HG03095 (cell line): ENCODE measurements at regions not wholly inside any gene's neighbourhood (a gene's known extent, or its start where the extent isn't known, plus 50 kb on each side); places are given as distances from the start of the nearest gene placed in this dataset.
"Not testable (repeated sequence)": the region's sequence is repeated elsewhere in the genome, so short reads cannot be mapped to it uniquely, and the experiment has no call there.

Experiments used
- ATAC-seq: cut with Tn5 transposase; IDR thresholded peaks from one replicate; pipeline ENCODE4 v1.9.1; 2021; ENCODE audit warnings: moderate library complexity; ENCODE audit not compliant: unreplicated experiment

DNA sequence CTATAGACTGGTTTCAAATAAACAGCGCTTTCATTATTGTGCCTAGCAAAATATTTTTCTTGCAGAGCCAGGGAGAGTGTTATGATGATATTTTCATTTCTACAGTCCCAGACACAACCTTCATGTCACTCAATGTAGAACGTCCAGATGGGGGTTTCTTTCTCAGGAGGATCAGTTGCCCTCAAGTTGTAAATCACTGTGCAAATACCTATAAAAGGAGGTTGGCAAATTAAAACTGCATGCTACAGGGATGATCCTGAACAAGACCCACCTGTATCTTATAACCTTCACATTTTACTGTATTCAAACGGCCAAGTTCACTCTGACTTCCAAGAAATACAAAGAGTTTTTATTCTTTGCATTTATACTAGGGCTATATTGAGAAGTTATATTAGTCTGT is 486.0 kb downstream of the EDEM1 start:
- no peak for ATAC-seq

DNA sequence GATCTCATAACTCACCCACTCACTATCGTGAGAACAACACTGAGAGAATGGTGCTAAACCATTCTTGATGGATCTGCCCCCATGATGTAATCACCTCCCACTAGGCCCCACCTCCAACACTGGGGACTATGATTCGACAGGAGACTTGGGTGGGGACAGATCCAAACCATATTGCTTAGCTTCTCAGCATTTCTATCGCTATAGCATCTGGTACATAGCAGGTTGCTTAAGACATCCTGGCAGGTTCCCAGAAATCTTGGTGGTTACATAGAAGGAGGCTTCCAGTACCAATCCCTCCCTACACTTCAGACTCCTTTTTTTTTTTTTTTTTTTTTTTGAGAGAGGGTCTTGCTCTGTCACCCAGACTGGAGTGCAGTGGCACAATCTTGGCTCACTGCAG is 487.8 kb downstream of the EDEM1 start:
- ATAC-seq: no peak

DNA sequence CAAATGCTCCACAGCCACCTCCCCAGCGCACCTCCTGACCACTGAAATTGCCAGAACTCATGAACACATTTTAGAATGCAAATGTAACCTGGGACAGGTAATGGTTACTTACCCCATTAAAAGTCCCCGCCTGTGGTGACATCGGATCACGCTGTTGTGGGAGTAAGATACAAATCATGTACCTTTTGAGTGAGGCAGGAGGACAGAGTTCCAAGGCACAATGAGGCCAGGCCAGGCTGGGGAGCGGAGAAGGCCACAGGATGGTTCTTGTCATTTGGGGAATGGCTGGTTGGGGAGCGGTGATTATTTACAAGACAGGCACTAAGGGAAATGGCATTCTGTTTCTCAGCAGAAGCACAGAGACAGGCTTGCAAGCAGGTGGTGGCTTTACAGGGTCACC is 490.0 kb downstream of the EDEM1 start:
- no peak for ATAC-seq

DNA sequence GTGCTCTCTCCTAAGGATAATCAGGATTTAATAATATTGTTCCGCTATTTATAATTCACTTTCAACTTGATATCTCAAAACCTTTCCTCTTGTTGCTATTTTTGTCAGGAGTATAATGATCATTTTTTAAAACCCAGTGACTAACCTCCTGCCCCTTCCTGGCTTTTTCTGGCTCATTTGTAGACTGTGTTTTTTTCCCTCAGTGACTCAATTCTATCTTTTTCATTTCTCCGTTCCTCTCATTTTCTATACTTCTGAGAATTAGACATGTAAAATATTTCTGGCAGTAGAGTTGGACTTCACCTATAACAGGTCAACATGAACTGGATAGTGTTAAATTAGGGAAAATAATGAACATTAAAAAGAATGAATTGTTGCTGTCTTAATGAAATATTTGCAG is 490.7 kb downstream of the EDEM1 start:
- no peak for ATAC-seq

DNA sequence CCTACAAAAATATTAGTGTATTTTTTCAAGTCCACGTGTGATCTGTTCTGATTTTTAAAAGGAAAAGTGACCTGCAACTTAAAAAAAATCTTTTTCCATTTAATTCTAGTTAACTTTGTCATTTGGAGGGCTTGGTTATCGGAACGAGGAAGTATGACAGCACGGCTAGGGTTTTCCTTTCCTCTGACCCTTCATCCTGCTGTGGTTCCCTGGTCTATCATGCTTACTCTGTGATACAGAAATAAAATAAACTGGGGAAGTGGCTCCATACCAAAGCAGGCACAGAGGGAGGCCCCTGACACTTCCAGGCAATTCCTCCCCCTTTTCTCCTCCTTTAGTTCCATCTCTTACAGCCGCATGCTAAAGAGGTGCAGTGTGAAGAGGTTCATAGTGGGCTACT is 491.3 kb downstream of the EDEM1 start:
- ATAC-seq: no peak

DNA sequence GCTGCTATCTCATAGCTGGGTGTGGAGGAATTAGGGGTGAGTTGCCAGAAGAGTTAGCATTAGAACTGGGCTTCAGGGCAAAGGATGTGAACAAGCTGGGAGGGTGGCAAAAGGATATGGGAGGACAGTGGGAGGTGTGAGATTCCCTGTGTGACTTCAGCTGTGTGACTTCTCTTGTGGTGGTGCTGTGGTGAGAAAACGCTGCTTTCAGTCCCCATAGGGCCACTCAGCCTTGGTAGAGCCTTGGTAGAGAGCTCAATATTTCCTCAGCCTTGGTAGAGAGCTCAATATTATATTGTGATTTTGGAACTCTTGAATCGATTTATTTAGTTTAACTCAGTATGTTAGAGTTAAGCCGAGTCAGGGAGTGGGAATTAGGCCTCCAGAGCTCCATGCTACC is 499.7 kb downstream of the EDEM1 start:
- no peak for ATAC-seq

DNA sequence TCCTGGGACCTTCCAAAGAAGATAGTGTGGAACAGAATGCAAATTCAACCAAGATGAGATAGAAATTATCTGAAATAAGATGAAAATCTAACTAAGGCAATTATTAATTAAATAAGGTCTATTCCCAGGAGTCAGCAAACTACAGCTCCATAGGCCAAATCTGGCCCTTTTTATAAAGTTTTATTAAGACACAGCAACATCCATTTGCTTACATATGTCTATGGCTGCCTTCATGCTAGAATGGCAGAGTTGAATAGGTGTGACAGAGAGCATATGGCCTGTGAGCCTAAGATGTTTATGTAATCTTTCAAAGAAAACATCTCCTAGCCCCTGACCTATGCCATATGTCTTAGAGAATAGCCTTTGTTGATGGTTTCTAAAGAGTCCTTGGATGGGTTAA is 503.0 kb downstream of the EDEM1 start:
- no peak for ATAC-seq

DNA sequence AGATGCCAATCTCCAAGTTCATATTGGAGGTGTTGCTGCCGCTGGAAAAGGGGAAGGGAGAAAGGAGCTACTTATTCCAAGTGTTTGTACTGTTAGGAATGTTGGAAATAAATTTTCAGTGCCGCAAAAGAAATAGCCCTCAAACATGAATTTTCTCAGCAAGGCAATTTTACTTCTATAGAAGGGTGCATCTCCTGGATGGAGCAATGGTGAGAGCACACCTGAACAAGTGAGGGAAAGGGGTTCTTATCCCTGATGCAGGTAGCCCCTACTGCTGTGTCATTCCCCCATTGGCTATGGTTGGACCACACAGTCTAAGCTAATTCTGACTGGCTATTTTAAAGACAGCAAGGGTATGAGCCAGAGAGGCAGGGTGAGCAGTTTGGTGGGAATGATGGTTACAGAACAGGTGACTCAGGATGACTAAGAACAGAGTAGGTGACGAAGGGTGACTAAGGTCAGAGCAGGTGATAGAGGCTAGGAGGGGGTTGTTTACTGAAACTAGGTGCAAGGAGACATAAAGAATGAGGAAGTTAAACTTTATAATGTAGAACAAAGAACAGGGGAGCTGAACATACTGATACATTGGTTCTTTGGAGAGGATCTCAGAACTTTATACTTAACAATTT is 503.5 kb downstream of the EDEM1 start:
- ATAC-seq: no peak

DNA sequence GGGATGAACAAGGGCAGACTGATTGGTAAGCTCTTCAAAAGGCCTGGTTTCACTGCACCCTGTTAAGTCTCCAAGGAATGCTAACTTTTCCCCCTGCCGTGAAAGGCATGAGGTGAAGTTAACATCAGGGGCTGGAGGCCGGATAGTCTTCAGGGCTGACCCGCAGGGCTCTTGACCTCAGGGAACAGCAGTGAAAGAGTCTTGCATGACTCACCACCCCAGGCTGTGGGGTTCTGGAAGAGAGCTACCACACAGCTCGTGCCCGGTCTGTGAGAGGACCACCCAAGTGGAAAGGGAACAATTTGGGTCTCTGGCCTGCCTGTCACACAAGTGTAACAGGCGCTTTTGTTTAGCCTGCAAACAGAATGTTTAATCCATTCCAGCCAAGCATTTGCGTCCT is 504.9 kb downstream of the EDEM1 start:
- ATAC-seq: no peak

DNA sequence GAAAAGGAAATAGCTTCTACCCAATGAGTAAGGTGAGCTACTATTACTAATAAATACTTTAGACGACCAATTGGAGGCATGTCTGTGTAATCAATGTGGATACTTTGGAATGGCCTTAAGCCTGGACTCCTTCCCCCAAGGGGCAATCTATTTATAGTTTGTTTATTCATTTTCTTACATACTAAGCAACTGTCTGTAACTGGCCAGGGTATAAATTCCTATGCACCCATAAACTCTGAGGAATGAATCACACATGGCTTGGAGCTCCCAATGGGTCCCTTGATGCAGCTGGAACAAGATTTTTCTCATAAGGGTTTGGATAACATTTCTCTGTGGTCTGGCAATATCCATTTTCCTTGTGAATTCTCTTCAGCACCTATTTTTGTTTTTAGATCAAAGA is 506.8 kb downstream of the EDEM1 start:
- ATAC-seq: no peak

DNA sequence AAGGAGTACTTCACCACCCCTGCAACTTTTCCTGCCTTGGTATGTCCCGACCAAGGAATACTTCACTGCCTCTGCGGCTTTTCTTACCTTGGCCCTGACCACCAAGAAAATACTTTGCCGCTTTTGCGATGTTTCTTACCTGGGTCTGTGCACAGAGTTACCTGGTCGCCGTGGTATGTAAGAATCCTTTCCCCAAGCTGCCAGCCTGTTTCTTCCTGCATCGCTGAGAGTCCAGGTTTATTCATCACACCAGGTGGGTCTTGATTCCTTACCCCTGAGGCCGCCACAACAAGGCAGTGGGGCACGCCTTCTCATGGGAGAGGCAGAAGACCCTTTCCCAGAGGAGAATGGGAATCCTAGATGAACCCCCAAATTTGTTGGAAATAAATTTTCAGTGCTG is 511.3 kb downstream of the EDEM1 start:
- no peak for ATAC-seq

DNA sequence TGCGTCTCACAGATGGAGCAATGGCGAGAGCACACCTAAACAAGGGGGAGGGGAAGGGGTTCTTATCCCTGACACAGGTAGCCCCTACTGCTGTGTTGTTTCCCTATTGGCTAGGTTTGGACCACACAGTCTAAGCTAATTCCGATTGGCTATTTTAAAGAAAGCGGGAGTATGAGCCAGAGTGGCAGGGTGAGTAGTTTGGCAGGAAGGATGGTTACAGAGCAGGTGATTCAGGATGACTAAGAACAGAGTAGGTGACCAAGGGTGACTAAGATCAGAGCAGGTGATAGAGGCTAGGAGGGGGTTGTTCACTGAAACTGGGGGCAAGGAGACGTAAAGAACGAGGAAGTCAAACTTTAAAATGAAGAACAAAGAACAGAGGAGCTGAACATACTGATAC is 511.8 kb downstream of the EDEM1 start:
- ATAC-seq: no peak

DNA sequence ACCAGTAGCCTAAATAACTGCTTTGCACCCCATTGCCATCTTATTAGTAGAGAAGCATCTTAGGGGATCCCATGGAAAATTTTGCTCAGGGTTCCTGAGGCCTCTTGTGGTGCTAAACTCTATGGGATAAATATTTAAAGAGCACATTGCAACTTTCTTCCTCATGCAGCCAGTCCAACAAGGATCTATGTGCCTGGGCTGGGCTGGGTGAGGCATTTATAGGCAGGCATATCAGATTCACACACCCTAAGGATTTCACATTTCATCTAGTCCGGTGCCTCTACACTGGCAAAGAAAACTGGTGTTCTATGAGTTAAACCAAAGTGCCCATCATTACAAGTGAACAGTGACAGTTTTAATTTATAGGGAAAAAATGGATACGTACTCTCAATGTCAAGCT is 512.3 kb downstream of the EDEM1 start:
- ATAC-seq: no peak

DNA sequence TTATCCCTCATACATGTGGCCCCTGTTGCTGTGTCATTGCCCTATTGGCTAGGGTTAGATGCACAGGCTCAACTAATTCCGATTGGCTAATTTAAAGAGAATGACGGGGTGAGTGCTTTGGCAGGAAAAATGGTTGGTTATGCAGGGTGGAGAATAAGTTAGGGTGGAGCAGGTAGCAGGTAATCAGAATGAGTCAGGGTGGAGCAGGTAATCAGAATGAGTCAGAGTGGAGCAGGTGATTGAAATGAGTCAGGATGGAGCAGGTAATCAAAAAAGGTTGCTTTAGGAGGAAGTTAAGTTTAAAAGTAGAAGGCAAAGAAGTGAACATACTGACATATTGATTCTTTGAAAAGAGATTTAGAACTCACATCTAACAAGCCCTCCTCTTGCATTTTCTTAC is 513.5 kb downstream of the EDEM1 start:
- not testable (repeated sequence) for ATAC-seq

DNA sequence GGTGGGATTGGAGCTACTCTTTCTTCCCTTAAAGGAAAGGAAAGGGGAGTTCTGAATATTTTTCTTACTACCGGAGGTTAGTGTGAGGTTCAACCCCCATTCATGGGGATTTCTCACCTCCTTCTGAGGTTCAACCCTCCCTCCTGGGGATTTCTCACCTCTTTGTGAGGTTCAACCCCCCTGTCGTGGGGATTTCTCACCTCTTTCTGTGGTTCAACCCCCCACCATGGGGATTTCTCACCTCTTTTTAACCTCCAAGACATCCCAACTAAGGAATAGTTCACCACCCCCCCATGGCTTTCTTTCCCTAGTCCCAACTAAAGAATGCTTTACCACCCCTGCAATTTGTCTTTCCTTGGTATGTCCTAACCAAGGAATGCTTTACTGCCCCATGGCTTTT is 520.3 kb downstream of the EDEM1 start:
- ATAC-seq: no peak

DNA sequence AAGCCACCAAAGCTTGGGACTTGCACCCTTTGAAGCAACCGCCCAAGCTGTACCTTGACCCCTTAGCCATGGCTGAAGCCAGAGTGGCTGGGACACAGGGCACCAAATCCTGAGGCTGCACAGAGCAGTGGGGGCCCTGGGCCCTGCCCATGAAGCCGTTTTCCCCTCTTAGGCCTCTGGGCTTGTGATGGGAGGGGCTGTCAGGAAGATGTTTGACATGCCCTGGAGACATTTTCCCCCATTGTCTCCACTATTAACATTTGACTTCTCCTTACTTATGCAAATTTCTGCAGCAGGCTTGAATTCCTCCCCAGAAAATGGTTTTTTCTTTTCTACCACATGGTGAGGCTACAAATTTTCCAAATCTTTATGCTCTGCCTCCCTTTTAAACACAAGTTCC is 522.2 kb downstream of the EDEM1 start:
- ATAC-seq: no peak

DNA sequence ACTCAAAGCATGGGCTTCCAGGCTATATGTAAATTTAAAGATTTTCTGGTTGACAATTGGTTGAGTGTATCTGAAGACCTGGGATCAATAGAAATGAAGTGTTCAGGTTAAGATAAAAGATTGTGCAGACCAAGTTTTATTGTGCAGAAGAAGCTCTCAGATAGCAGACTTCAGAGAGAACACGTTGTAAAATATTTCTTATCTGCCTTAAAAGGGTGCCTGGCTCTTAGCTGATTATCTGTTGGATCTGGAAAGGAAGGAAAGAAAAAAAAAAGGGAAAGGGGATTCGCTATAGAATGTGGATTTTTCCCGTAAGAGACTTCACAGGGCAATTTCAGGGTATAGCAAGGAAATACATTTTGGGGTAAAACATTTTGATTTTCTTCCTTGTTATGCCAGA is 523.2 kb downstream of the EDEM1 start:
- no peak for ATAC-seq

DNA sequence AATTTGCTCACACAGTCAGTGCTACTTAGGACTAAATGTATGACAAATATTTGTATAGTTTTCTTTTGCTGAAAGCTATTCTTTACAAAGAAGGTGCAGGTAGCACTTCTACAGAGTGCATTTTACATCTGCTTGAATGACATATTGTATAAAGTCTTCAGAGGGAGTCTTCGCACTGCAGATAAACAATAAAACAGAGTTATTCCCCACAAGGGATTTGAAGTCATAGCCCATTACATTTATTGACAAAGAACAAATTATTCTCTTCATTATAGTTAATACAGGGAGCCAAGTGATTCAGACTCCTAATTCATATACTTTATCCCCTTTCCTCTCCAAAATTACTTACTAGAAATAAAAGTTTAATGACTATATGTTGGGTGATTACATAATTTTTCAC is 529.7 kb downstream of the EDEM1 start:
- ATAC-seq: no peak

DNA sequence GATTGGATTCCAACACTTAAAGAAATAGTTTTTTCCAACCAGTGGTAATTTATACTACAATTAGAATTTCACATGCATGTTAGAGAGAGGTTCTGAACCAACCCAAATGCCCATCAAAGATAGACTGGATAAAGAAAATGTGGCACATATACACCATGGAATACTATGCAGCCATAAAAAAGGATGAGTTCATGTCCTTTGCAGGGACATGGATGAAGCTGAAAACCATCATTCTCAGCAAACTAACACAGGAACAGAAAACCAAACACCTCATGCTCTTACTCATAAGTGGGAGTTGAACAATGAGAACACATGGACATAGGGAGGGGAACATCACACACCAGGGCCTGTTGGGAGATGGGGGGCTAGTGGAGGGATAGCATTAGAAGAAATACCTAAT is 532.2 kb downstream of the EDEM1 start:
- ATAC-seq: not testable (repeated sequence)

DNA sequence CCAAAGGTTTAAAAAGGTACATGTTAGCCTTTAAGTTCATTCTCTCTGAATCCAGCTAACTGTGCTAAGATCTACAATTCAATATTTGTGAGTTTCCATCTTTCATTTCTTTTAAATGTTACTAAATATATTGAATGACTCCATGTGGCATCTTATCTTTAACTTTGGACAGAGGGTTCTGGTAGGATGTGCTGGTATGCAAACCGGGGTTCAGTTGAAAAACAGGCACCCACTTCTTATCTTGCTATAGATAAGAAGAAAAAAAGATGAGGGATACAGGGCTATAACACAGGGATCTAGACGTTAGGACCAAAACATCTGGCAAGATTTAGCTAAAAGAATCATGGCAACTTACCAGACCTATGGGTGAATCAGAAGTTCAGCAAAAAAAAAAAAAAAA is 538.3 kb downstream of the EDEM1 start:
- ATAC-seq: no peak

DNA sequence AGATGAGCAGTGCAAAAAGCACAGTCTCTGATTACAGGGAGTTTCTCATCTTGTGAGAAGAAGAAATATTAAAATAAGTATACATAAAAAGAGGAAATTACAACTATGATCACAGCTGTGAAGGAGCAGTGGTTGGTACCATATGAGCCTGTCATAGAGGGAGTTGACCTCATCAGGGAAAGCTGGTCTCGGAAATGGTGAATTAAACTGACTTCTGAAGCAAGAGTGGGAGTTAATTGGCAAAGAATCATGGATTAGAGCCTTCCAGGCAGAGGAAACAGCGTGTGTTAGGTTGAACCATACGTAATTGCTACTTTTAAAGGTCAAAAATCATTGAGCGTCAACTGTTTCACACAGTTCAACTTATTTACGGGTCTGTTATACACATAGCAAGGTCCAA is 539.1 kb downstream of the EDEM1 start:
- ATAC-seq: no peak

DNA sequence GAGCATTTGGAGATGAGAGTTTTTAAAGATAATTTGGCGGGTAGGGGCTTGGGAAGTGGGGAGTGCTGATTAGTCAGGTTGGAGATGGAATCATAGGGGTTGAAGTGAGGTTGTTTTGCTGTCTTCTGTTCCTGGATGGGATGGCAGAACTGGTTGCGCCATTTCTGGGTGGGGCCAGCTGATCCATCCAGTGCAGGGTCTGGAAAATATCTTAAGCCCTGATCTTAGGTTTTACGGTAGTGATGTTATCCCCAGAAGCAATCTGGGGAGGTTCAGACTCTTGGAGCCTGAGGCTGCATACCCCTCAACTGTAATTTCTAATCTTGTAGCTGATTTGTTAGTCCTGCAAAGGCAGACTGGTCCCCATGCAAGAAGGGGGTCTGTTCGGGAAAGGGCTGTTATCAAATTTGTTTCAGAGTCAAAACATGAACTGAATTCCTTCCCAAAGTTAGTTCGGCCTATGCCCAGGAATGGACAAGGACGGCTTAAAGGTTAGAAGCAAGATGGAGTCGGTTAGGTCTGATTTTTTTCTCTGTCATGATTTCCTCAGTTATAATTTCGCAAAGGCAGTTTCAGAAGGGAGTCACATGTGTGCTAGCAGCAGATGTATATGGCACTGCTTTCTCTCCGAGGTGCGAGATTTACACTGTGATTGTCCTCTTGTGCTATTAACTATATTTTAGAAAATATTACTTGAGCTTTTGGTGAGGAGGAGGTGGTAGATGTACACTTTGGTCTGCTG is 540.4 kb downstream of the EDEM1 start:
- ATAC-seq: no peak

DNA sequence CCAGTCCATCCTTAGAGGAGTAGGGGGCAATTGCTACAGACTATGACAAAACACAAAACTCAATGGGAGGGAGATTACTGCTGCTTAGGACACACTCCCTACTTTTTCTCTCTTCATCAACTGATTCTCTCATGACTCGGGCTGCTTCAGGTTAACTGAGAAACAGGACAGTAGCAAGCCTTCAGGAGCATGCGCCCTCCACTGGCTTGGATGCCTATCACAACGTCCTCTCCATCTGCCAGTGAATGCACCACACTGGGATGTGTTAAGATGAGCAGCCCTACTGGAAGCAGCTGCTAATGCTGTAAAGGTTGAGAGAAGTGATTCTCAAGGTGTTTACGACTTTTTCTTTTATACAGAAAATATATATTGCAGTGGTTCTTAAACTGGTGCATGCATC is 542.3 kb downstream of the EDEM1 start:
- no peak for ATAC-seq
